A673 (cell line): ENCODE measurements at regions not wholly inside any gene's neighbourhood (a gene's known extent, or its start where the extent isn't known, plus 50 kb on each side); places are given as distances from the start of the nearest gene placed in this dataset.

ENCODE experiments used
- BruUV-seq: library from RNA; stranded (reverse); fragments of 400-500 nt; replicated peaks from 2 replicates; lab custom pipeline; 2021; lab: Mats Ljungman, UMichigan
- CTCF ChIA-PET: fragments of 300-600 bp; sonication (Branson Sonifier 250); formaldehyde crosslinking; loops from one replicate; lab custom pipeline; 2022; ENCODE audit warnings: antibody characterized with exemption; lab: Charles Lee
- POLR2A ChIA-PET: fragments of 300-600 bp; sonication (Branson Sonifier 250); formaldehyde crosslinking; loops from one replicate; lab custom pipeline; 2022; ENCODE audit warnings: antibody characterized with exemption; ENCODE audit not compliant: low non-redundant PET; lab: Charles Lee
- DNase-seq: peaks from one replicate; pipeline ENCODE4 v3.0.0-alpha.2; 2015; ENCODE audit warnings: low spot score
- H3K27ac ChIP-seq: fragments of 200-600 bp; sonication (generic); 2 replicates; pipeline ENCODE4 v1.5.1; 2016; ENCODE audit warnings: mixed run types, low read depth, mild to moderate bottlenecking, mixed read lengths, antibody characterized with exemption, low read length; ENCODE audit not compliant: poor library complexity, severe bottlenecking
- H3K27me3 ChIP-seq: fragments of 200-600 bp; sonication (generic); replicated peaks from 2 replicates; pipeline ENCODE4 v1.6.1; 2017; ENCODE audit warnings: mixed run types, low read depth, mild to moderate bottlenecking, mixed read lengths, antibody characterized with exemption, low read length; ENCODE audit not compliant: insufficient read depth, poor library complexity
- H3K36me3 ChIP-seq: fragments of 200-600 bp; sonication (generic); 2 replicates; pipeline ENCODE4 v1.6.1; 2016; ENCODE audit warnings: mixed run types, mild to moderate bottlenecking, mixed read lengths, antibody characterized with exemption, low read length; ENCODE audit not compliant: insufficient read depth, poor library complexity, severe bottlenecking
- H3K4me1 ChIP-seq: fragments of 200-600 bp; sonication (generic); 2 replicates; pipeline ENCODE4 v1.6.1; 2017; ENCODE audit warnings: mixed run types, mild to moderate bottlenecking, mixed read lengths, antibody characterized with exemption, low read length; ENCODE audit not compliant: insufficient read depth, poor library complexity, severe bottlenecking
- H3K4me3 ChIP-seq: fragments of 200-600 bp; sonication (generic); 2 replicates; pipeline ENCODE4 v1.5.1; 2016; ENCODE audit warnings: low read depth, mixed run types, mild to moderate bottlenecking, mixed read lengths, low read length; ENCODE audit not compliant: poor library complexity, severe bottlenecking
- H3K9me3 ChIP-seq: fragments of 200-600 bp; sonication (generic); 2 replicates; pipeline ENCODE4 v1.6.1; 2016; ENCODE audit warnings: mixed run types, low read depth, mild to moderate bottlenecking, mixed read lengths, antibody characterized with exemption, low read length; ENCODE audit not compliant: poor library complexity, severe bottlenecking
- EZH2 ChIP-seq: fragments of 200-600 bp; sonication (generic); IDR thresholded peaks from 2 replicates; pipeline ENCODE4 v1.6.1; 2017; ENCODE audit warnings: borderline replicate concordance, low read depth, mild to moderate bottlenecking, mixed read lengths, antibody characterized with exemption, low read length; ENCODE audit not compliant: poor library complexity, severe bottlenecking
- intact Hi-C: fragments of 100-400 bp; cut with micrococcal nuclease; formaldehyde crosslinking; loops from one replicate; pipeline ENCODE4 v1.10.0; 2022; ENCODE audit not compliant: unreplicated experiment
- TF ChIP-seq, protein P1 (sequence below): fragments of 300-800, 200-600 bp; sonication (generic); conservative IDR thresholded peaks from 2 replicates; pipeline ENCODE4 v1.5.1; 2017; ENCODE audit warnings: low read depth, mild to moderate bottlenecking, antibody characterized with exemption, low read length, moderate library complexity, mixed read lengths

DNA sequence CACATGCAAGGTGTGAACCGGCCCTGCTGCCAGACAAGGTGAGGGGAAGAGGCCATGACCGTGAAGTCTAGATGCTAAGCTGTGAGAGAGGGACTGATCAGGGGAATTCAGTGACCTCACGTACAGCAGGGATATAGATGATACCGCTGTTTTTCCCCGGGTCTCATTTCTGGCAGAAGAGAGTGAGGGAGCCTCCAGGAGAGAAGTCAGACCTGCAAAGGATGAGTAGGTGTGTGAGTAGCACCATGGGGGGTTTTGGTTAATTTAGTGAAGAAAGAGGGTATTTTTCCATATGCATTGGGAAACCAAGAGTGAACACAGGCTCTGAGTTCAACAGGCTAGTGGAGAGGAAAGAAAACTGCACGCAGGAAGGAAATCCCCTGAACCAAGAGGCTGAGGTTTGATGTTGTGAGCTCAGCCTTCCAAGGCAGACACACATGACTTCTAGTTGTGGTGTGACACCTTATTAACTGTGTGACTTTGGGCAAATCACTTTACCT is 127.6 kb upstream of the GATB start:
- ChIA-PET POLR2A (no interaction called here), CTCF (no interaction called here)
- BruUV-seq = no TSS peak
- Histone ChIP-seq H3K4me1 (no peaks in the 10 kb centered on the region), H3K27me3 (no peaks in the 10 kb centered on the region), H3K4me3 (no peak overlapping the region), H3K36me3 (no peaks in the 10 kb centered on the region), H3K9me3 (no peaks in the 10 kb centered on the region), H3K27ac (no peak overlapping the region)
- intact Hi-C loops = no loop called here
- no peak for DNase-seq
- TF ChIP-seq EZH2 = no peak
- TF ChIP-seq, protein P1, sequence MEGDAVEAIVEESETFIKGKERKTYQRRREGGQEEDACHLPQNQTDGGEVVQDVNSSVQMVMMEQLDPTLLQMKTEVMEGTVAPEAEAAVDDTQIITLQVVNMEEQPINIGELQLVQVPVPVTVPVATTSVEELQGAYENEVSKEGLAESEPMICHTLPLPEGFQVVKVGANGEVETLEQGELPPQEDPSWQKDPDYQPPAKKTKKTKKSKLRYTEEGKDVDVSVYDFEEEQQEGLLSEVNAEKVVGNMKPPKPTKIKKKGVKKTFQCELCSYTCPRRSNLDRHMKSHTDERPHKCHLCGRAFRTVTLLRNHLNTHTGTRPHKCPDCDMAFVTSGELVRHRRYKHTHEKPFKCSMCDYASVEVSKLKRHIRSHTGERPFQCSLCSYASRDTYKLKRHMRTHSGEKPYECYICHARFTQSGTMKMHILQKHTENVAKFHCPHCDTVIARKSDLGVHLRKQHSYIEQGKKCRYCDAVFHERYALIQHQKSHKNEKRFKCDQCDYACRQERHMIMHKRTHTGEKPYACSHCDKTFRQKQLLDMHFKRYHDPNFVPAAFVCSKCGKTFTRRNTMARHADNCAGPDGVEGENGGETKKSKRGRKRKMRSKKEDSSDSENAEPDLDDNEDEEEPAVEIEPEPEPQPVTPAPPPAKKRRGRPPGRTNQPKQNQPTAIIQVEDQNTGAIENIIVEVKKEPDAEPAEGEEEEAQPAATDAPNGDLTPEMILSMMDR = no peak

DNA sequence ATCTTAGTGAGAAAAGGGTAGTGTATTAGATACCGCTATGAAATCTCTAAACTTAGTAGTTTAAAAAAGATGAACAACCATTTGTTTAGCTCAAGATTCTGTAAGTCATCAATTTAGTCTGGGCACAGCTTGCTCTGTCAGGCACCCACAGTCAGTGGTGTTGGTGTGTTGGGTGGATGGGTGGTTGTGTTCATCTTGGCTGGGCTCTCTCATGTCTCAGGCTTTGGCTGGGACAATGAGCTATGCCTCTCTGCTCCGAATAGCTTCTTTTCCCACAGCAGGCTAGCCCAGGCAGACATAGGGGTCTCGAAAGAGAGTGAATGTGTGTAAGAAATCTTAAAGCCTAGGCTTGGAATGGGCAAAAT is 127.0 kb upstream of the GATB start:
- DNase-seq = no peak
- intact Hi-C loops = no loop called here
- no peaks in the 10 kb centered on the region for H3K27me3 ChIP-seq
- CTCF ChIA-PET = no interaction called here
- POLR2A ChIA-PET = no interaction called here
- no peaks in the 10 kb centered on the region for H3K9me3 ChIP-seq
- TF ChIP-seq EZH2 = no peak
- H3K4me3 ChIP-seq = no peak overlapping the region
- no peak overlapping the region for H3K27ac ChIP-seq
- no TSS peak for BruUV-seq
- H3K4me1 ChIP-seq = no peaks in the 10 kb centered on the region
- H3K36me3 ChIP-seq = no peaks in the 10 kb centered on the region

DNA sequence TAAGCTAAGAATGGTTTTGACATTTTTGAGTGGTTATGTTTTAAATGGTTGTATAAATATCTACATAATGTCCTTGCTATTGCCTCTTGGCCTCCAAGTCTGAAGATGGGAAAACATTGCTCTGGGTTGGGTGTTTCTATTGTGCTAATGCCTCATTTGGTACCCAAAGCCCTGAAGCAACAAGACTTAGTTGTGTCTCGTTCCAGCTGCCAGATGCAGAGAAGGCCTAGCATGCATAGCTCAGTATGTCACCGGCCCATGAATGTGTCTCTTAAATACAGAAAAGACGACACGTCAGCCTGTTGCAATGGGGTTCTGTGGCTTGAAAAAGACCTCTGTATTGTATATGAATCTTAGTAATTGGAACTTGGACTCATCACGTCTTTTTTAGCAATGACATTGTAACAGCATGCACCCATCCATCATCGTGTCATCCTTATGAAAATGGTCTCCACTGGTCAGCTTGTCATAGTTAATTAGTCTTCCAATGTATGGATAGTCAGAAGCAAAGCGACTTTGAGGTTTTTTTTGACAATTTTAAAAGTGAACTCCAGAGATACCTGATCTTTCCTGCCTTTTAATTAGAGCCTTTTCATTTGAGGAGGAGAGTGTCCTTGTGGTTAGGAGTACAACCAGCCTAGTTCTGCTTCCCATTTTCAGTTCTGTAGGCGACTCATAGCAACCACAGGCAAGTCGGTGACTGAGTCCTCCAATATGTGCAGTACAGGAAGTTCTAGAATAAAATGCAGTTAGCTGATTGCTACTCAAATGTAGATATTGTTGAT is 126.4 kb upstream of the GATB start:
- ChIA-PET CTCF (no interaction called here), POLR2A (no interaction called here)
- intact Hi-C loops = no loop called here
- H3K27ac ChIP-seq = no peak overlapping the region
- H3K36me3 ChIP-seq = no peaks in the 10 kb centered on the region
- H3K4me3 ChIP-seq = no peak overlapping the region
- BruUV-seq = no TSS peak
- TF ChIP-seq, protein P1 = no peak
- TF ChIP-seq EZH2 = no peak
- no peaks in the 10 kb centered on the region for H3K27me3 ChIP-seq
- DNase-seq = no peak
- no peaks in the 10 kb centered on the region for H3K9me3 ChIP-seq
- H3K4me1 ChIP-seq = no peaks in the 10 kb centered on the region
